PC-3 (cell line): ENCODE measurements at regions not wholly inside any gene's neighbourhood (a gene's known extent, or its start where the extent isn't known, plus 50 kb on each side); places are given as distances from the start of the nearest gene placed in this dataset.
"Not testable (repeated sequence)": the region's sequence is repeated elsewhere in the genome, so short reads cannot be mapped to it uniquely, and the experiment has no call there.

ENCODE experiments used
- ATAC-seq: fragments of 200-7000 bp; cut with Tn5 transposase; 2 replicates; pipeline ENCODE4 v1.9.1; 2020; ENCODE audit warnings: mild to moderate bottlenecking, moderate library complexity
- BruUV-seq: library from RNA; stranded (reverse); fragments of 400-500 nt; replicated peaks from 2 replicates; lab custom pipeline; 2021; lab: Mats Ljungman, UMichigan
- CTCF ChIA-PET: fragments of 300-600 bp; sonication (Branson Sonifier 250); formaldehyde crosslinking; loops from one replicate; lab custom pipeline; 2022; ENCODE audit warnings: antibody characterized with exemption; lab: Charles Lee
- POLR2A ChIA-PET: fragments of 300-600 bp; sonication (Branson Sonifier 250); formaldehyde crosslinking; loops from one replicate; lab custom pipeline; 2022; ENCODE audit warnings: antibody characterized with exemption; ENCODE audit not compliant: unreplicated experiment; lab: Charles Lee
- DNase-seq: peaks from one replicate; pipeline ENCODE4 v3.0.0-alpha.2; 2015
- H2AFZ ChIP-seq: fragments of 300-600 bp; sonication (generic); 2 replicates; pipeline ENCODE4 v1.6.0; 2016; ENCODE audit warnings: antibody characterized with exemption, low read length
- H3F3A ChIP-seq: fragments of 300-600 bp; sonication (generic); one replicate; pipeline ENCODE4 v1.6.0; 2017; ENCODE audit warnings: antibody characterized with exemption, low read length, control low read depth, mild to moderate bottlenecking; ENCODE audit not compliant: unreplicated experiment
- H3K27ac ChIP-seq: fragments of 300-600 bp; sonication (generic); 2 replicates; pipeline ENCODE4 v1.5.1; 2016; ENCODE audit warnings: mild to moderate bottlenecking, low read length
- H3K27me3 ChIP-seq: fragments of 300-600 bp; sonication (generic); 2 replicates; pipeline ENCODE4 v1.6.1; 2016; ENCODE audit warnings: low read length, mixed read lengths
- H3K36me3 ChIP-seq: fragments of 300-600 bp; sonication (generic); 2 replicates; pipeline ENCODE4 v1.6.1; 2016; ENCODE audit warnings: low read depth, mixed run types, low read length, mixed read lengths
- H3K4me1 ChIP-seq: fragments of 300-600 bp; sonication (generic); 2 replicates; pipeline ENCODE4 v1.5.1; 2016; ENCODE audit warnings: low read length; ENCODE audit not compliant: insufficient read depth
- H3K4me2 ChIP-seq: fragments of 300-600 bp; sonication (generic); 2 replicates; pipeline ENCODE4 v1.6.0; 2016; ENCODE audit warnings: low read length
- H3K4me3 ChIP-seq: fragments of 300-600 bp; sonication (generic); 2 replicates; pipeline ENCODE4 v1.5.1; 2016; ENCODE audit warnings: mild to moderate bottlenecking, low read length, mixed read lengths
- H3K79me2 ChIP-seq: fragments of 300-600 bp; sonication (generic); 2 replicates; pipeline ENCODE4 v1.6.1; 2017; ENCODE audit warnings: low read length, mixed read lengths
- H3K9ac ChIP-seq: fragments of 300-600 bp; sonication (generic); 2 replicates; pipeline ENCODE4 v1.6.0; 2016; ENCODE audit warnings: mild to moderate bottlenecking, low read length
- H3K9me2 ChIP-seq: fragments of 300-600 bp; sonication (generic); replicated peaks from 2 replicates; pipeline ENCODE4 v1.6.1; 2016; ENCODE audit warnings: mixed run types, low read length, mixed read lengths
- H3K9me3 ChIP-seq: fragments of 300-600 bp; sonication (generic); 2 replicates; pipeline ENCODE4 v1.6.1; 2016; ENCODE audit warnings: low read length, mixed read lengths
- H4K20me1 ChIP-seq: fragments of 300-600 bp; sonication (generic); 2 replicates; pipeline ENCODE4 v1.6.1; 2016; ENCODE audit warnings: low read length, mixed read lengths
- CTCF ChIP-seq: fragments of 300-600 bp; sonication (generic); conservative IDR thresholded peaks from 2 replicates; pipeline ENCODE4 v1.5.1; 2017; ENCODE audit warnings: antibody characterized with exemption, low read depth, mild to moderate bottlenecking, low read length
- EZH2 ChIP-seq: fragments of 300-600 bp; sonication (generic); IDR thresholded peaks from one replicate; pipeline ENCODE4 v1.6.1; 2017; ENCODE audit warnings: antibody characterized with exemption, mild to moderate bottlenecking, low read length; ENCODE audit not compliant: unreplicated experiment
- EZH2phosphoT487 ChIP-seq: fragments of 300-600 bp; sonication (generic); IDR thresholded peaks from 2 replicates; pipeline ENCODE4 v1.6.1; 2018; ENCODE audit warnings: mild to moderate bottlenecking, antibody characterized with exemption, low read length, borderline replicate concordance
- intact Hi-C: fragments of 100-400 bp; cut with micrococcal nuclease; formaldehyde crosslinking; loops from 2 replicates; pipeline ENCODE4 v1.9.0; 2023

DNA sequence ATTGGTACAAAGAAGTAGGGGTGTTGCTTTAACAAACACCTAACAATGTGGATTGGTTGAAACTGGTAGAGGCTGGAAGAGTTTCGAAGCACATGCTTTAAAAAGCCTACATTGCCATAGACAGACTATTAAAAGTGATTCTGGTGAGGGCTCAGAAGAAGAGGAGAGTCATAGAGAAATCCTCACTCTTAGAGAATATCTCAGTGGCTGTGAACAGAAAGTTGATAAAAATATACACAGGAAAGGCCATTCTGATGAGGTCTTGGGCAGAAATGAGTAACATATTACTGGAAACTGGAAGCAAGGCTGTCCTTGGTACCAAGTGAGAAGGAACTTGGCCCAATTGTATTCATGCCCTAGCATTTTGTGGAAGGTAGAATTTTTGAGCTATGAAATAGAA is 173.7 kb upstream of the CRBN start:
- intact Hi-C loops: no loop called here
- CTCF ChIA-PET: no interaction called here
- H3F3A ChIP-seq: no peaks in the 10 kb centered on the region
- no peaks in the 10 kb centered on the region for H3K79me2 ChIP-seq
- POLR2A ChIA-PET: no interaction called here
- H3K27ac ChIP-seq: no peak overlapping the region
- peaks cover 46% of the 10 kb centered on the region; the same call in 1 of the 2 replicates for H3K9me3 ChIP-seq
- H3K4me1 ChIP-seq: no peaks in the 10 kb centered on the region
- no TSS peak for BruUV-seq
- H3K9ac ChIP-seq: no peak overlapping the region
- DNase-seq (no peak), ATAC-seq (no peak)
- H2AFZ ChIP-seq: no peak overlapping the region
- no peaks in the 10 kb centered on the region for H3K9me2 ChIP-seq
- H3K27me3 ChIP-seq: no peaks in the 10 kb centered on the region
- H4K20me1 ChIP-seq: no peaks in the 10 kb centered on the region
- no peak overlapping the region for H3K4me2 ChIP-seq
- no peaks in the 10 kb centered on the region; the same call in 1 of the 2 replicates for H3K36me3 ChIP-seq
- no peak overlapping the region for H3K4me3 ChIP-seq
- TF ChIP-seq CTCF (no peak), EZH2 (no peak)

DNA sequence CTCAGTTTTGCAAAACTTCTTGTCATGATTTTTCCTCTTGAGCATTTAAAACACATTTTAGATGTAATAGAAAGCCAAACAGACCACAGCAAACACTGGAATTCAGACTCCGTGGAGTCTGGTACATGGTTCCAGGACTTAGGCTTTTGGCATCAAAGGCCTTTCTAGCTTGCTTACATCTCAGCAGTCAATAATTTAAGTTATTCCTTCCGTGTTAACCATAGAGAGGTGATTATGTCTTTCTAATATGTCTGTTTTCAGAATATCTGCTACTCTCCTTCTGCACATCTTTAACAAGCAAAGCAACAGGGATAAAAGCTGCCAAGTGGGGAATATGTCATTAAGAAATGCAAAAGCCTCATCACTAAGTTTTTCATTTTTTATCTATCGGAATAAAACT is 171.7 kb upstream of the CRBN start:
- Histone ChIP-seq H3K4me3 (no peak overlapping the region), H3K9me2 (no peaks in the 10 kb centered on the region), H3K27me3 (no peaks in the 10 kb centered on the region), H3K4me2 (no peak overlapping the region), H4K20me1 (no peaks in the 10 kb centered on the region), H3K36me3 (no peaks in the 10 kb centered on the region; the same call in 1 of the 2 replicates), H2AFZ (no peak overlapping the region), H3K9me3 (peaks cover 51% of the 10 kb centered on the region; the same call in 1 of the 2 replicates), H3K27ac (no peak overlapping the region), H3K79me2 (no peaks in the 10 kb centered on the region), H3K4me1 (no peaks in the 10 kb centered on the region), H3F3A (no peaks in the 10 kb centered on the region), H3K9ac (no peak overlapping the region)
- intact Hi-C loops: no loop called here
- TF ChIP-seq EZH2phosphoT487 (no peak), EZH2 (no peak), CTCF (no peak)
- DNase-seq: no peak
- no TSS peak for BruUV-seq
- ATAC-seq: no peak
- ChIA-PET POLR2A (no interaction called here), CTCF (no interaction called here)

DNA sequence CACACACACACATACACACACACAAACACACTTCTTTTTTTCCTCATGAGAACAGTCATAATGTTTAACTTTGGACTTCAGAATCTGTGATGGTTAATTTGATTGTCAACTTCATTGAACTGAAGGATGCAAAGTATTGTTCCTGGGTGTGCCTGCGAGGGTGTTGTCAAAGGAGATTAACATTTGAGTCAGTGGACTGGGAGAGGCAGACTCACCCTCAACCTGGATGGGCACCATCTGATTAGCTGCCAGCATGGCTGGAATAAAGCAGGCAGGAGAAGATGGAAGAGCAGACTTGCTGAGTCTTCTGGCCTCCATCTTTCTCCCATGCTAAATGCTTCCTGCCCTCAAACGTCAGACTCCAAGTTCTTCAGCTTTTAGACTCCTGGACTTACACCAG is 167.6 kb upstream of the CRBN start:
- H3K27me3 ChIP-seq, H3F3A ChIP-seq, H3K27ac ChIP-seq, H3K4me1 ChIP-seq, intact Hi-C loops, ATAC-seq, H2AFZ ChIP-seq, H4K20me1 ChIP-seq, DNase-seq, H3K36me3 ChIP-seq, CTCF ChIA-PET, H3K79me2 ChIP-seq, H3K4me2 ChIP-seq, H3K9ac ChIP-seq, H3K9me2 ChIP-seq, POLR2A ChIA-PET, H3K4me3 ChIP-seq, BruUV-seq: not testable (repeated sequence)
- peaks cover 46% of the 10 kb centered on the region; the same call in 1 of the 2 replicates for H3K9me3 ChIP-seq
